ENCODE measurements at regions not wholly inside any gene's neighbourhood (a gene's known extent, or its start where the extent isn't known, plus 50 kb on each side); places are given as distances from the start of the nearest gene placed in this dataset.
A peak's percentile ranks its signal among the peaks of the same experiment; 100 is the strongest.

DNA sequence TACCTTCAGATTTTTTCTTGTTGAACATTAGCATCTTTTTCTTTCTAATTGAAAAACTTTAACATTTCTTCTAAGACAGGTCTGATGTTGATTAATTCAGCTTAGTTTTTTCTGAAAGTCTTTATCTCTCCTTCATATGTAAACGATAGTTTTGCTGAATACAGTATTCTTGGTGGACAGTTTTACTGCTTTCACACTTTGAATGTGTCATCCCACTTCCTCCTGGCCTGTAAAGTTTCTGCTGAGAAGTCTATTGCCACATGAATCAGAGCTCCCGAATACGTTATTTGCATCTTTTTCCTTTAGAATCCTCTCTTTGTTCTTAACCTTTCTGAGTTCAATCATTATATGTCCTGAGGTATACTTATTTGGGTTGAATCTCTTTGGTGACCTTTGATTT is 344.2 kb downstream of the OLFM3 start:
- no peak for FAIRE-seq
- DNase-seq (ENCODE audit: insufficient read length, low spot score): no peak

DNA sequence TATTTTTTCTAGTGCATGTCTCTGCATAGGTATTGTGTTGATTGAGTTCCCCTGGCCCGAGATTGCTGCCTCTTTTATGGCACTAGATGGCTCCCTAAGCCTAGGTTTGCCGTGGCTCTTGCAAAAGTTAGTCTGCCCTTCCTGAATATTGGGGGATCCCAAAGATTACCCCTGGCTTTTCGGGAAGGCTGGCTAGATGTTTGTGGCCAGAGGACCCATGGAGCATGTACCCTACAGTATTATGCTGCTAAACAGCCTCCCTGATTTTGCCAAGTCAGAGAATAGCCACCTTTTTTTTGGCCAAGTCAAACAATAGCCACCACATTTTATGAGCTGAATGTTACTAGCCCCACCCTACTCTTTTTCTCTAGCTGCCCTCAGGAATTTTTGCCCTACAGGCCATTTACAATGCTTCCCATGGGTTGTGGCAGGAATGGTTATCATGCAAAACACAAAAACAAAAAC is 343.2 kb downstream of the OLFM3 start:
- FAIRE-seq: no peak

DNA sequence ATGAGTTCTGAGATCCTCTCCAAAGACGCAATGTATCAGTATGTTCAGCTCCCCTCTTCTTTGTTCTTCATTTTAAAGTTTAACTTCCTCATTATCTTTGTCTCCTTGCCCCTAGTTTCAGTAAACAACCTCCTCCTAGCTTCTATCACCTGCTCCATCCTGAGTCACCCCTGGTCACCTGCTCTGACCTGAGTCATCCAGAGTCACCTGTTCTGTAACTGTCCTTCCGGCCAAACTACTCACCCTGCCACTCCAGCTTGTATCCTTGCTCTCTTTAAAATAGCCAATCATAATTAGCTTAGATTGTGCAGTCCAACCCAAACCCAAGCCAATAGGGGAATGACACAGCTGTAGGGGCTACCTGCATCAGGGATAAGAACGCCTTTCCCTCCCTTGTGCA is 332.0 kb downstream of the OLFM3 start:
- DNase-seq (ENCODE audit: insufficient read length, low spot score) (no peak), FAIRE-seq (no peak)

More for the DNA sequence above, 343.2 kb downstream of the OLFM3 start:
- DNase-seq (ENCODE audit: insufficient read length, low spot score): no peak

DNA sequence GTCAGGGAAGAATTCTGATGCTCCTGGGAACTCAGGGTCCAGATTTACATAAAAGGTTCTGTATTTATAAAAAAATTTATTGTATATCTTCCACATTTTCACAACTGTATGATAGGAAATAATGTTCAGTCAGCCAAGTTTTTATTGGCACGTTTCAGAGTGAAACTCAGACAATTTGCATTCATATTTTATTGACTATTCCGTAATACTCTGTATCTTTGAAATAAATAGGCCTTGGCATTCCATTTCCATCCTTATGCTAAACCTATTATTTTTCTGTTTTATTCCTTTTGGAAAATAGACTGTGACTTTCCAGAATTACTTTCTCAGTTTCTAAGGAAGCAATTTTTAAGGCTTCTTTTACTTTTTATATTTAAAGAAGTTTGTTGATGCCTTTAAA is 329.0 kb downstream of the OLFM3 start:
- no peak for FAIRE-seq

DNA sequence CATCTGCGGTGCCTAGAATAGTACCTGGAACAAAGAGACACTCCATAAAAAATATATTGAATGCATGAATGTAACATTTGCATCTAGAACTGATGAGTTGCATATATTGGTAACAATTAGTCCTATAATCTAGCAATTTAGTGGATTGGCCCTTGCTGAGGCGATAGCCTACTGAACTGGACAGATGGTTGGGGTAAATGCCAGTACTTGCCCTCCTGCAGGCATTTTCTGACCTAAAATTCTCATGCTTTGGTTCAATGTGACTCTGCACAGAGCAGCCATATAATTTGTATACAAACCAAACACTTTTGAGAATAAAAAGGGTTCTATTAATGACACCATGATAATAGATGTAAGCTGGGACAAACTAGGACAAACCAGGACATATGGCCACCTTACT is 313.6 kb downstream of the OLFM3 start:
- DNase-seq (ENCODE audit: insufficient read length, low spot score) (no peak), FAIRE-seq (no peak)

More for the DNA sequence above, 329.0 kb downstream of the OLFM3 start:
- no peak for DNase-seq (ENCODE audit: insufficient read length, low spot score)

DNA sequence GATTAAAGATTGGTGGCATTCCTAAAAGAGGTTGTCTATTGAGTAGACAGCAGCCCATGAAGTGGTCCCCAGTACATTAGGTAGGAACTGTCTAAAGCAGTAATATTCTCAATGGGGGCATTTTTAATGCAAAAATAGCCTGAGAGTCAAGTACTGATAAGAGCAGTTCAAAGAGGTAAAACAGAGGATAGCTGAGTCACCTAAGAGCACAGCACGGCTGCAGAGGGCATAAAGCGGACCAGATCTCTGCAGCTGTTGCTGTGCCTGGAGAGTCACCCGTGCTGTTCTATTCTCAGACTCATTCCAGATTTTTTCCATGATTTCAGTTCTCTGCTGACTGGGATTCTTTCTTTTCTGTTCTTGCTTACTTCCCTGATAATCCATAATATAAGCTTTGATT is 313.2 kb downstream of the OLFM3 start:
- FAIRE-seq: no peak
- DNase-seq (ENCODE audit: insufficient read length, low spot score): no peak

DNA sequence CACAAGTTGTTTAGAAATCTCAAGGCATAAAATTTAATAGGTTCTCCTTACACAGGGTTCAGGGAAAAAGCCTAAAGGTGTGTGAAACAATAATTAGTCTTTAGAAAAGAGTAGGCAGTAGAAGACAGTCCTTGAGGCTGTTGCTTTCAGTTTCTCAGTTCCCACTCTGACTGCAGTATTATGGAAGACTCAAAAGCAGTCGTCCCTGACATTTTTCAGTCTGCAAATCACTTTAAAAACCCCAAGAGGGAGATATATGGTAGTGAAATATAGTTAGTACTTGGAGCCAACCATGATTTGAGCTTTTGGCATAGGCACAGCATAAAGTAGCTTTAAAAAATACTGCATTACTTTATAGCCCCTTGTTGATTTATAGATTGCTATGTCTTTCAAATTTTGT is 299.7 kb downstream of the OLFM3 start:
- DNase-seq (ENCODE audit: insufficient read length, low spot score) (no peak), FAIRE-seq (no peak)

DNA sequence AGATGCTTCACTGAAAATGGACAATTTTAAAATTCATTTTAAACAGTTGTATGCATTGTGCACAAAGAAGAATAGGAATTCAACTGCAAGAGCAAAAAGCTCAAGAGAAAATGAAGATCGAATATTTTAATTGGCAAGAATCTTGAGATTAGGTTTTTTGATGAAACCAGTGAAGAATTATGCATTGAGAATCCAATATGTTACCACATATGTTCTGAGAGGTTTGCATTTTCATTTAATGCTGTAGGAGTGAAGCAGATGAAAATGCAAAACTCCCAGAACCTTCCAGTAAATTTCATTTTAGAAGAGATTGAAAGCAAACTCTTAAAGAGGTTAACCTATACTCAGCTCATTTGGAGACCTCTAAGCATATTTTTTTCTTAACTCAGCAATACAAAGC is 298.0 kb downstream of the OLFM3 start:
- no peak for DNase-seq (ENCODE audit: insufficient read length, low spot score)

DNA sequence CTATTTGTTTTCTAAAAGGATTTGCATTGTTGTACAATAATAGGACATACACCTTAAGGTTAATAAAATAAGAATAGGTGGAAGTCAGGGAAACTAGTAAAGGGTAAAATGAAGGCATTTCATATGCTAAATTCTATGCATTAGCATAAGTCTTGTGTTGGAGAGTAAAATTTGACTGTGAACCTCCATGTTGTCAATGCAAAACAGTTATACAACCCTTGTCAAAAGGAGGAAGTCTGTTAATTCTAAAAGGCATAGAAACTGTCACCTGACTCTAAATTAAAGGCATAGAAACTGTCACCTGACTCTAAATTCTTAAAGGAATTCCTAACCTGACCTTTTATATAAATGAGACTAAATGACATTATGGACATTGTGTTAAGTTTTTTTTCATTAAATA is 291.8 kb downstream of the OLFM3 start:
- DNase-seq (ENCODE audit: insufficient read length, low spot score): no peak
- FAIRE-seq: no peak

More for the DNA sequence above, 298.0 kb downstream of the OLFM3 start:
- FAIRE-seq: no peak

DNA sequence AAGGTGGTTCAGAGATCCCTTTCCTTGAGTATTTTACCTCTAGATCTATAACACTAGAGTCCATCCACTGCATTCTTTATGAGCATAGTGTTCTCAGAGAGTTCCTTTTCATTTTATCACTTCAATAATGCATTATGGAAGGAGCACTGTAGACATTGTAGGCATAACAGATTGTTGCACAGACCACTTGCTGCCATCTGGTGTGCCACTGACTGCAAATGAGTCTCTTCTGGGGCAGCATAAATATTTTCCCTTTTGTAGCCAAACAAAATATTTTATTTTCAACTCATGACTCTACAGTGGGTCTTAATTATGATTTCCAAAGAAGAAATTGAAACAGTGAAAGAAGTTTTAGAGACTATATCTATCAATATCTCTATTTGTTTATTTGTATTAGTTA is 290.4 kb downstream of the OLFM3 start:
- DNase-seq (ENCODE audit: insufficient read length, low spot score) (no peak), FAIRE-seq (no peak)

DNA sequence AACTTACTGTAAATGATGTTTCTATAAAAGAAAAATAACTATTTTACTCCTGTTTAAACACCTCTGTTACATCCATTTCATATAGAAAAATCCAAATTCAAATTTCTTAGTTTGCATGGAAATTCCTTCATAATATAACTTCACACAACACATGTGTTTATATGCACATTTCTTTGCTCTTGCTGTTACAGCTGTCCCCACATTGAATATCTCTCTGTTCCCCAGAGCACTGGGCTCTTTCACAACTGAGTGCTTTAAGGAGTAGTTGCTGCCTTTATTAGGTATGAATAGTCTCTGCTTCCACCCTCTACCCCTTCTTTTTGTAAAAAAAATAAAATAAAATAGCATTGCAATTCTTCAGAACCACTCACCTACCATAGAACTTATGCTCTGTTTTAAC is 287.0 kb downstream of the OLFM3 start:
- FAIRE-seq (no peak), DNase-seq (ENCODE audit: insufficient read length, low spot score) (no peak)

DNA sequence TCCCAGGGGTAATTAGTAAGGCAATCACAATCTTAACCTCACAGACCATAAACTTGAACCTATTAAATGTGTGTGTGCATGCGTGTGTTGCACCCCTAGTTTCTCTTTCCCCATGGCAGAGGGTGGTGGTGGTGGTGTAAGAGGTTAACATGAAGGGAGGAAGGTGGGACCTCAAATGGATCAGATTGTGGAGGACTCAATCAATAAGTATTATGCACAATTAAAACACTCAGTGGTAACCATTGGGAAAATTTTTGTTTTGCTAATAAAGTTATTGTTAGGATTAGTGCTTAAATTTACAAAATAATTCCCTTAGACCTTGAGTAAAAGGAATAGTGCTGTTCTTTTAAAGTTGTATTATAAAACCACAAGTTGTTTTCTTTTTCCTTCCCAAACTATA is 283.0 kb downstream of the OLFM3 start:
- no peak for FAIRE-seq
- DNase-seq (ENCODE audit: insufficient read length, low spot score): no peak

DNA sequence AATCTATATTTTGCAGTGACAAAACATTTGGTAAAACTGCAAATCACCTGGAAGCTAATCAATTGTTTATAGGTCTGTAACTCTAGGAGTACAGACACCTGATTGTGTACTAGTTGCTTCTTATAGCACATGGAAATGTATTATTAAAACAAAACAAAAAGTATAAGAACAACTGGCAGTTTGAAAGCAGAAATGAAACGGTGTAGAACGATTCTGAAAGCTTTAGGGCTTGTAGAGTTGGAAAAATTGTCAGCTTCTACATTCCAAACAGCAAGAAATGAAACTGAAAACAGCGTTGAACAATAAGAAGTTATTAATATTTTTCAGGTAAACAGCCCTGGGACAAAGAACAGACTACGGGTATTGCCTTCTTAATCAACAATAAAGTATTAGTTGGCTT is 273.3 kb downstream of the OLFM3 start:
- FAIRE-seq (no peak), DNase-seq (ENCODE audit: insufficient read length, low spot score) (no peak)

DNA sequence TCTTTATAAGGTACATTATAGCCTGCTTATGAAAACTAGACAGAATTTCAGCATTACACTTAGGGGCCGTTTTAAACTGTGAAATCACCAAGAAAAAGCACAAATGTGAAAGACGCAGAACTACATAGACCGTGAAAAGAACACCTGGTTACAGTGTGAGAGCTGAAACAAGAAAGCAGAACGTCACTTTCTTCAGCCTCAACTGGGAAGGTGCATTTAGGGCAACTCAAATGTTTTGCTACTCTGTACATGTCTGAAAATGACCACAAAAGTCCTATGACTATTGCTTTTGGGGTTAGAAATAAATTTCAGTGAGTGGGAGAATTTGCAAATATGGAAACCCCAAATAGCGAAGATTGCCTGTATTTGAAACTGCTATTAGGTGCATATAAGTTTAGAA is 268.7 kb downstream of the OLFM3 start:
- DNase-seq (ENCODE audit: insufficient read length, low spot score): no peak
- FAIRE-seq: peak; percentile 26

DNA sequence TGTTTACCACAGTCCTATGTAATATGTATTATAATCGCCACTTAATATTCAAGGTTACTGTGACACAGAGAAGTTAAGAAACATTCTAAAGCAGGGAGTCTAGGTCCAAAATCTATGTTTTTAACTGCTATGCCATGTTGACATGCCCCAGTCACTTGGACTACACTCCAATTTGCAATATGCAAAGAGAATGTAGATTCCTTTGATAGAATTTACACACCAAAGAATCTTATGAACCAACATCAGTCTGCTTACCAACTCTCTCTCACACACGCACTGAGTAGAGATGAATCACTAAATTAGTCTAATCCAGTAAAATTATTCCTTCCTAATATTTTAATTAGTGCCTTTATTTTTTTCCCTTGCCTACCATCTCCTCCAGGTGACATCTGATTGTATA is 266.2 kb downstream of the OLFM3 start:
- FAIRE-seq (no peak), DNase-seq (ENCODE audit: insufficient read length, low spot score) (no peak)

DNA sequence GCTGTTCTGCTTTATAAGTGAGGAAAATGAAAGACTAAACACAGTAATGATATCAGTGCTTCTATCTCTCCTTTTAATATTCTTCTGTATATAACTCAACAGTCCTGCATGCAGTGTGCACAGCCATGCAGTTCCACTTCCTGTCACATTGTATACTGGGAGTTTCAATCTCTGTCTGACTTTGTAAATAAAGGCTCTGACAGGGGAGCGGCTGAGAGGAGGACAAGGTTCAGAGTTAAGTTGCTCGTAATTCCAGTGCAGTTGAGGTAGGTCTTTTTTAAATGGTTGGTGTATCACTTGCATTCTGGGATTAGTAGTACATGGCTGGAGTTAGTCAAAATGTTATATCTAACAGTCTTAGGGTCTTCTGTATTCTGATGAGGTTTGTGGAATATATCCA is 264.5 kb downstream of the OLFM3 start:
- FAIRE-seq (no peak), DNase-seq (ENCODE audit: insufficient read length, low spot score) (no peak)

DNA sequence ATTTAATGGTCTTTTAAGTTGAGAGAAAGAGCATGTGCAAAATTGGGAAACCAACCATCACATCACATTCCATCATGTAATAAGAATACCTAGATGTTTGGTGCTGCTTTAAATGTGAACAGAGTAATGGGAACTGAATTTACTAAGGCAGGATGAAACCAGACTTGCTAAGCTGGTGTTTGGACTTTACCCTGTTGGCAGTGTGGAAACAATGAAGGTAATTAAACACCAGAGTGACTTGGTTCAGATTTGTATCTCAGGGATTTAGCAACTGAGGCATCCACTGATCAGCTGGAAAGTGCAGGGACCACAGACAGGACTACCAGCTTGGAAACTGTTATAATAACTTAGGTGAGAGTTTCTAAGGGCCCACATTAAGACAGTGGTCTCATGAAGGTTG is 263.4 kb downstream of the OLFM3 start:
- DNase-seq (ENCODE audit: insufficient read length, low spot score) (no peak), FAIRE-seq (no peak)

DNA sequence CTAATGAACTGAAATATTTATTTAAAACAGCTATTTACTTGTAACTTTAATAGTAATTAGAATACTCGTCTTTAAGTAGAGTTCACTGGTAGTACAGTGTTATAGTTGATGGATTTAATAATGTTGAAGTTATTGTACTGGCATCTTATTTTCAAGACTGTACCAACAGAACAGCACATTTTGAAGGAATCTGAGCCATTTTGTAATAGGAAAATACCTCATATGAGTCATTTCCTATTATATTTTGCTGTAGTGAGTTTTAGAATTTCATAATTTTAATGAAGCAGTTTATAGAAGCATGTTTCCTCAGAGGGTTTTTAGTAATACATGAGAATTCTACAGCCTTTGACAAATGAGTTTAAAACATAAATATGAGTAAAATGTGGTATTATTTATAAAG is 258.3 kb downstream of the OLFM3 start:
- DNase-seq (ENCODE audit: insufficient read length, low spot score) (no peak), FAIRE-seq (no peak)

DNA sequence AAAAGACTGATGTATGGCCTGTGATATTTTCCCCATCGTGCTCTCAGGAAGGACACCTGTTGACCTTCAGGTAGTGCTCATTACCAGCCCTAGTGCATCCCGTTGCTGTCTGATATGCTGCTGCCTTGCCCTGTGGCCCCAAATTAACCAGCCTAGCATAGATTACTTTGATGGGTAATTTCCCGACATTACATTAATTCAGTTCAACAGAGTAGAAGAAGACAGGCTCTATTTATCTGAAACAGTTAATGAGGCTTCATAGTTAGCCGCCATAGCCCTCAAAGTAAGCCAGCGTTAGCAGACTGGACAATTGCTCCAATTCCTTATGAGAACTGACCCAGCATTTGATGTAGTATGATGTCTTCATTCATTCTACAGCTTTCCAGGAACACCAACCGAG is 257.6 kb downstream of the OLFM3 start:
- no peak for DNase-seq (ENCODE audit: insufficient read length, low spot score)
- no peak for FAIRE-seq

DNA sequence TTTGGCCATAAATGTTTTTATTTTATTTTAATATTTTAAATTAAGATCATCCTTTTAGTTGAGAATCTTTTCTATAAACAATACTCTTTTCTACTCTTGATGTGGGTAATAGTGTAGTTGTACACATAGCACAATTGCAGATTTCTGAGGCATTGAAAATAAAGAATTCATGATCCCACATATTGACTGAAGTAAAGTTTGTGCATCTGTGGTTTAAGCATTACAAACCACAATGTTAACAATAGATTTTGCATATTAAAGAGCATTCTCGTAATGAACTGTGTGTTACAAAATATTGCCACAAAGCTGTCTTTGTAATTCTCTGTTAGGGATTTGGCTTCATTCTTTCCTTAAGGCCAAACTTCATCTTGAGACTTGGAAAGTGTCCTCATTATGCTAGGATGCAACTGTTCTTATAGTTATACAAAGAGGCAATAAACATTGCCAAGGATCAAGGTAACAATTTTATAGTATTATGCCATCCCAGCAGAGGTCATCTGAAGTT is 256.8 kb downstream of the OLFM3 start:
- DNase-seq (ENCODE audit: insufficient read length, low spot score) (no peak), FAIRE-seq (no peak)

DNA sequence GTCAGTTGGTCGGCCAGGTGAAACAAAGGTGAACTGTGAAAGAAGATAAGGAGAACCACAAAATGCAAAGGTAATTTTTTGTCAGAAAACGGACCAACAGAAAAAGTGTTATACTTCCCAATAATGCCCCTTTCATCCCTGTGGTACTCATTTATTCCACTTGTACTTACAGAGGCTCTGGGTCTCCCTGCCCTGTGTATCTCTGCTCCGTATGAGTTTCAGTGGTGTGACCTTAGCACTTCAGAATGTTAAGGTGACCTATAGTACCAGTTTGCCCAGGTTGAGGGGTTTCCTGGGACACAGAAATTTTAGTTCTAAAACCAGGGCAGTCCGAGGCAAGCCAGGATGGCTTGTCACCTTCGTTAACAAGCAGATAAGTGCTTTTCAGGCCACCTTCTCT is 254.8 kb downstream of the OLFM3 start:
- no peak for DNase-seq (ENCODE audit: insufficient read length, low spot score)
- FAIRE-seq: no peak

DNA sequence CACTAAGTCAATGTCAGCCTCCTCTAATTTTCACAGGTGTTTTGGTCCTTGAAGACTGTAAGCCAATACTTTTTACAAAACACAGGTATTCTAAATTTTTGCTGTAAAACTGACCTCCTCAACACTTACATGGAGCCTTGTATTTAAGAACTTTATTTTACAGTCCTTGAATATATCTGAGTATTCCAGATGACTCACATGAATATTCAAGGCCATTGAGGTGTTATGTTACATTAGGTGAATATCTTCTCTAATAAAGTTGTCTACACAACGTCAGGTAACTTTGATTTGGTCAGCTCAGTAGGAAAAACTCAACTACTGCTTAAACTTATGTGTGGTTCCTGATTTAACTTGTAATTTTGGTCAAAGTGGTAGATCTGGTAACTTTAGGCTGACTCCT is 254.2 kb downstream of the OLFM3 start:
- DNase-seq (ENCODE audit: insufficient read length, low spot score) (no peak), FAIRE-seq (no peak)

DNA sequence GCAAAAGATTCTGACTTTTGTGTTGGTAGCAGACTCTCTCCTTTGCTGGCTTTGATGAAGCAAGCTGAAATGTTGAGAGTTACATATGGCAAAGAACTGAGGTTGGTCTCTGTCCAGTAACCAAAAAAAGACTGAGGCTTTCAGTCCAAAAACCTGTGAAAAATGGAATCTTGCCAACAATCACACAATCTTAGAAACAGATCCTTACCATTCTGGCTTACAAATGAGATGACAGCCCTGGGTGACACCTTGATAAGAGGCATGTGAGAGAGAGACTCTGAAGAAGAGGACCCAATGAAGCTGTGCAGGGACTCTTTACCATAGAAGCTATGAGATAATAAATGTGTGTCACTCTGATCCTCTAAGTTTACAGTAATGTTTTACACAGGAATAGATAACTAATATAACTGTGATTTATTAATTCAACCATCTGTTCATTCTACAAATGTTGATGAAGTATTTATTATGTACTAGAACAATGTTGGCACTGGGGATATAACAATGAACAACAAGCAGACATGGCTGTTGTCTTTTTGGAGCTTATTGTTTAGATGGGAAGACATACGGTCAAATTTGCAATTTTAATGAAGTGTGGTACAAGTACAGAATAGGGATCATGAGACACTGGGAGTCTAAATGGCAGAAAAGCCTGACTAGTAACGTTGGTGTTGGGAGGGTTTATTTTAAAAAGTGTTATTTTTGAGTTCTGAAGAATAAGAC is 251.0 kb downstream of the OLFM3 start:
- DNase-seq (ENCODE audit: insufficient read length, low spot score): no peak
- FAIRE-seq: no peak

All from GM19239 (cell line).